H9 (cell line): ENCODE measurements at regions not wholly inside any gene's neighbourhood (a gene's known extent, or its start where the extent isn't known, plus 50 kb on each side); places are given as distances from the start of the nearest gene placed in this dataset.

Experiments
- DNase-seq: peaks from one replicate; pipeline ENCODE4 v3.0.0-alpha.2; 2017
- H2AFZ ChIP-seq: one replicate; pipeline ENCODE4 v1.6.1; 2013; ENCODE audit warnings: mild to moderate bottlenecking, low read length, control low read depth, moderate library complexity
- H2AK5ac ChIP-seq: 2 replicates; pipeline ENCODE4 v1.6.1; 2013; ENCODE audit warnings: low read length, control low read depth, mixed read lengths; ENCODE audit not compliant: insufficient read length
- H2BK120ac ChIP-seq: one replicate; pipeline ENCODE4 v1.6.1; 2013; ENCODE audit warnings: low read depth, mild to moderate bottlenecking, low read length, control low read depth, inconsistent platforms; ENCODE audit not compliant: poor library complexity, severe bottlenecking
- H2BK12ac ChIP-seq: 2 replicates; pipeline ENCODE4 v1.6.1; 2013; ENCODE audit warnings: low read length, control low read depth, mixed read lengths, low read depth; ENCODE audit not compliant: insufficient read length
- H2BK15ac ChIP-seq: 2 replicates; pipeline ENCODE4 v1.6.1; 2013; ENCODE audit warnings: low read depth, low read length, control low read depth
- H2BK20ac ChIP-seq: one replicate; pipeline ENCODE4 v1.6.1; 2013; ENCODE audit warnings: low read depth, mild to moderate bottlenecking, low read length, control low read depth, inconsistent platforms; ENCODE audit not compliant: poor library complexity, severe bottlenecking
- H2BK5ac ChIP-seq: 2 replicates; pipeline ENCODE4 v1.6.1; 2013; ENCODE audit warnings: low read length, control low read depth, mixed read lengths; ENCODE audit not compliant: insufficient read length
- H3K14ac ChIP-seq: 2 replicates; pipeline ENCODE4 v1.6.1; 2013; ENCODE audit warnings: low read length, control low read depth; ENCODE audit not compliant: insufficient read depth
- H3K18ac ChIP-seq: 2 replicates; pipeline ENCODE4 v1.6.1; 2013; ENCODE audit warnings: low read depth, mild to moderate bottlenecking, mixed read lengths, low read length, control low read depth; ENCODE audit not compliant: insufficient read length
- H3K23ac ChIP-seq: 2 replicates; pipeline ENCODE4 v1.6.1; 2013; ENCODE audit warnings: low read length, control low read depth, mixed read lengths, low read depth; ENCODE audit not compliant: insufficient read length
- H3K23me2 ChIP-seq: 2 replicates; pipeline ENCODE4 v1.6.1; 2013; ENCODE audit warnings: low read depth, mild to moderate bottlenecking, mixed read lengths, low read length, control low read depth; ENCODE audit not compliant: insufficient read length, poor library complexity, severe bottlenecking
- H3K27ac ChIP-seq: 2 replicates; pipeline ENCODE4 v1.5.1; 2013; ENCODE audit warnings: low read length, control low read depth, mixed read lengths, low read depth; ENCODE audit not compliant: insufficient read length
- H3K27me3 ChIP-seq: 2 replicates; pipeline ENCODE4 v1.6.1; 2013; ENCODE audit warnings: low read length, control low read depth, inconsistent platforms; ENCODE audit not compliant: insufficient read depth
- H3K4ac ChIP-seq: 2 replicates; pipeline ENCODE4 v1.6.1; 2013; ENCODE audit warnings: low read depth, mild to moderate bottlenecking, control low read depth, inconsistent platforms, low read length, moderate library complexity
- H3K4me1 ChIP-seq: 2 replicates; pipeline ENCODE4 v1.6.1; 2013; ENCODE audit warnings: low read length, control low read depth, inconsistent platforms; ENCODE audit not compliant: insufficient read depth
- H3K4me2 ChIP-seq: 2 replicates; pipeline ENCODE4 v1.6.1; 2013; ENCODE audit warnings: low read length, control low read depth, mixed read lengths; ENCODE audit not compliant: insufficient read length, insufficient read depth
- H3K56ac ChIP-seq: 2 replicates; pipeline ENCODE4 v1.6.1; 2013; ENCODE audit warnings: low read depth, mild to moderate bottlenecking, mixed read lengths, low read length, control low read depth; ENCODE audit not compliant: insufficient read length
- H3K79me1 ChIP-seq: 2 replicates; pipeline ENCODE4 v1.6.1; 2013; ENCODE audit warnings: low read depth, mild to moderate bottlenecking, moderate library complexity, low read length, control low read depth, inconsistent platforms; ENCODE audit not compliant: insufficient read depth, poor library complexity, severe bottlenecking
- H3K79me2 ChIP-seq: 2 replicates; pipeline ENCODE4 v1.6.1; 2013; ENCODE audit warnings: low read length, control low read depth, inconsistent platforms; ENCODE audit not compliant: insufficient read depth
- H3K9ac ChIP-seq: 2 replicates; pipeline ENCODE4 v1.6.1; 2013; ENCODE audit warnings: low read length, control low read depth, mixed read lengths; ENCODE audit not compliant: insufficient read length; ENCODE audit errors: extremely low read depth
- H3K9me3 ChIP-seq: one replicate; pipeline ENCODE4 v1.6.1; 2013; ENCODE audit warnings: low read depth, low read length, inconsistent platforms; ENCODE audit not compliant: control insufficient read depth
- H3T11ph ChIP-seq: one replicate; pipeline ENCODE4 v1.6.1; 2013; ENCODE audit warnings: mild to moderate bottlenecking, low read length, control low read depth, inconsistent platforms
- H4K20me1 ChIP-seq: one replicate; pipeline ENCODE4 v1.6.1; 2013; ENCODE audit not compliant: control insufficient read depth, insufficient read length, insufficient read depth
- H4K5ac ChIP-seq: 2 replicates; pipeline ENCODE4 v1.6.1; 2013; ENCODE audit warnings: low read depth, mild to moderate bottlenecking, mixed read lengths, low read length, control low read depth; ENCODE audit not compliant: insufficient read length
- H4K8ac ChIP-seq: replicated peaks from 2 replicates; pipeline ENCODE4 v1.6.1; 2013; ENCODE audit warnings: low read length, control low read depth, mixed read lengths, low read depth; ENCODE audit not compliant: insufficient read length
- H4K91ac ChIP-seq: 2 replicates; pipeline ENCODE4 v1.6.1; 2013; ENCODE audit warnings: low read depth, mild to moderate bottlenecking, moderate library complexity, mixed read lengths, low read length, control low read depth; ENCODE audit not compliant: insufficient read length
- H3K27ac Mint-ChIP-seq, 3 experiments: 2 replicates in 2 of 3; 3 replicates in 1 of 3; pipeline ENCODE4 v1.8.0; 2020 to 2021; ENCODE audit warnings: mixed read lengths in 3 of 3, mild to moderate bottlenecking in 1 of 3, moderate library complexity in 1 of 3
- H3K27me3 Mint-ChIP-seq: 2 replicates; pipeline ENCODE4 v1.8.0; 2021; ENCODE audit warnings: low read depth, mild to moderate bottlenecking, moderate library complexity, mixed read lengths
- H3K36me3 Mint-ChIP-seq, 3 experiments: 2 replicates in 2 of 3; 3 replicates in 1 of 3; pipeline ENCODE4 v1.8.0; 2020 to 2021; ENCODE audit warnings: low read depth in 3 of 3, mixed read lengths in 3 of 3; ENCODE audit not compliant: insufficient read depth in 1 of 3
- H3K4me1 Mint-ChIP-seq, 2 experiments: 2 replicates each; pipeline ENCODE4 v1.8.0; 2020; ENCODE audit warnings: mixed read lengths in 2 of 2
- H3K4me3 Mint-ChIP-seq, 2 experiments: 2 replicates in 1 of 2; 3 replicates in 1 of 2; pipeline ENCODE4 v1.8.0; 2020 to 2021; ENCODE audit warnings: mild to moderate bottlenecking in 2 of 2, mixed read lengths in 2 of 2, moderate library complexity in 1 of 2
- H3K9me3 Mint-ChIP-seq, 2 experiments: 2 replicates in 1 of 2; 3 replicates in 1 of 2; pipeline ENCODE4 v1.8.0; 2020; ENCODE audit warnings: mild to moderate bottlenecking in 2 of 2, mixed read lengths in 2 of 2, moderate library complexity in 1 of 2
- CTCF ChIP-seq: fragments of 200-600 bp; sonication (generic); conservative IDR thresholded peaks from 3 replicates; pipeline ENCODE4 v1.8.0; 2021; ENCODE audit warnings: antibody characterized with exemption, mild to moderate bottlenecking
- WGBS: extraction: QIAGEN DNeasy Blood & Tissue Kit; methylation state at CpG from one replicate; pipeline ENCODE4 v1.1.7; 2013; ENCODE audit warnings: missing lambda C conversion rate, low lambda C conversion rate, mixed read lengths; ENCODE audit not compliant: insufficient read length; ENCODE audit errors: extremely low coverage; 5-methylcytosine and 5-hydroxymethylcytosine counted together

GRCh38 chr10:44173608-44173894 lies 211.3 kb downstream of the CXCL12 start:
- no peaks in the 10 kb centered on the region for H3K36me3 Mint-ChIP-seq
- H4K20me1 ChIP-seq = no peaks in the 10 kb centered on the region
- no peak overlapping the region for H2BK120ac ChIP-seq
- no peak overlapping the region for H3K4me3 Mint-ChIP-seq
- no peak overlapping the region for H3K4ac ChIP-seq
- H2BK12ac ChIP-seq = no peak overlapping the region
- H3K27me3 ChIP-seq = no peaks in the 10 kb centered on the region
- no peak overlapping the region for H3K18ac ChIP-seq
- no peak overlapping the region for H4K5ac ChIP-seq
- no peak overlapping the region for H3K27ac Mint-ChIP-seq
- no peak for DNase-seq
- no peak overlapping the region for H2BK15ac ChIP-seq
- no peak overlapping the region for H3K9ac ChIP-seq
- H3K56ac ChIP-seq = no peak overlapping the region
- H3K14ac ChIP-seq = no peak overlapping the region
- no peak overlapping the region for H2AFZ ChIP-seq
- H2BK5ac ChIP-seq = no peak overlapping the region
- H3K4me1 Mint-ChIP-seq = peaks cover 5 to 10% of the 10 kb centered on the region in 2 experiments
- no peak overlapping the region for H2BK20ac ChIP-seq
- no peak overlapping the region for H3K23ac ChIP-seq
- WGBS = no CpG with 5 or more reads among the region's 4 CpGs
- no peak overlapping the region for H3K27ac ChIP-seq
- peaks cover 1% of the 10 kb centered on the region; the same call in 1 of the 2 replicates for H3K27me3 Mint-ChIP-seq
- H3K79me2 ChIP-seq = no peaks in the 10 kb centered on the region
- H4K8ac ChIP-seq = no peak overlapping the region
- H3K4me2 ChIP-seq = no peak overlapping the region
- H3K23me2 ChIP-seq = no peaks in the 10 kb centered on the region
- H3T11ph ChIP-seq = no peak overlapping the region
- H3K79me1 ChIP-seq = no peaks in the 10 kb centered on the region
- H2AK5ac ChIP-seq = no peak overlapping the region
- no peaks in the 10 kb centered on the region; a peak in 1 of 5 replicates for H3K9me3 Mint-ChIP-seq
- TF ChIP-seq CTCF = no peak
- H3K4me1 ChIP-seq = no peaks in the 10 kb centered on the region
- no peaks in the 10 kb centered on the region for H3K9me3 ChIP-seq
- no peak overlapping the region for H4K91ac ChIP-seq
